ENCODE measurements at regions not wholly inside any gene's neighbourhood (a gene's known extent, or its start where the extent isn't known, plus 50 kb on each side); places are given as distances from the start of the nearest gene placed in this dataset.

- H3K36me3 Mint-ChIP-seq = no peaks in the 10 kb centered on the region
- no peak for ATAC-seq
Observed at GRCh38 chr4:106603471-106603870, 234.9 kb upstream of the GIMD1 start.

GRCh38 chr4:106602711-106603110 is 234.1 kb upstream of the GIMD1 start:
- ATAC-seq = no peak
- no peak overlapping the region for H3K4me3 Mint-ChIP-seq
- no peaks in the 10 kb centered on the region for H3K27me3 Mint-ChIP-seq
- H3K27ac Mint-ChIP-seq = no peak overlapping the region
- H3K4me1 Mint-ChIP-seq = no peaks in the 10 kb centered on the region
- no peaks in the 10 kb centered on the region for H3K9me3 Mint-ChIP-seq
- no peaks in the 10 kb centered on the region for H3K36me3 Mint-ChIP-seq

More at GRCh38 chr4:106603471-106603870, 234.9 kb upstream of the GIMD1 start:
- Mint-ChIP-seq H3K4me3 (no peak overlapping the region), H3K27me3 (no peaks in the 10 kb centered on the region), H3K4me1 (no peaks in the 10 kb centered on the region), H3K27ac (no peak overlapping the region), H3K9me3 (no peaks in the 10 kb centered on the region)

- no peak overlapping the region for H3K27ac Mint-ChIP-seq
- no peaks in the 10 kb centered on the region for H3K9me3 Mint-ChIP-seq
- no peak overlapping the region for H3K4me3 Mint-ChIP-seq
- ATAC-seq = no peak
- no peaks in the 10 kb centered on the region for H3K4me1 Mint-ChIP-seq
- H3K36me3 Mint-ChIP-seq = no peaks in the 10 kb centered on the region
- H3K27me3 Mint-ChIP-seq = no peaks in the 10 kb centered on the region
Observed at GRCh38 chr4:106601519-106601918, 232.9 kb upstream of the GIMD1 start.

GRCh38 chr4:106595906-106596305 is 227.3 kb upstream of the GIMD1 start:
- ATAC-seq = no peak
- H3K4me3 Mint-ChIP-seq = no peak overlapping the region
- no peak overlapping the region for H3K27ac Mint-ChIP-seq
- no peaks in the 10 kb centered on the region for H3K27me3 Mint-ChIP-seq
- peaks cover 3% of the 10 kb centered on the region for H3K9me3 Mint-ChIP-seq
- H3K36me3 Mint-ChIP-seq = no peaks in the 10 kb centered on the region
- H3K4me1 Mint-ChIP-seq = no peaks in the 10 kb centered on the region

- Mint-ChIP-seq H3K27ac (no peak overlapping the region), H3K27me3 (no peaks in the 10 kb centered on the region), H3K36me3 (no peaks in the 10 kb centered on the region), H3K4me3 (no peak overlapping the region), H3K9me3 (peaks cover 3% of the 10 kb centered on the region), H3K4me1 (no peaks in the 10 kb centered on the region)
- no peak for ATAC-seq
Observed at GRCh38 chr4:106594291-106594952, 225.8 kb upstream of the GIMD1 start.

GRCh38 chr4:106588891-106589290 is 220.3 kb upstream of the GIMD1 start:
- no peak for ATAC-seq
- Mint-ChIP-seq H3K4me1 (no peaks in the 10 kb centered on the region), H3K36me3 (no peaks in the 10 kb centered on the region), H3K27me3 (no peaks in the 10 kb centered on the region), H3K4me3 (no peak overlapping the region), H3K27ac (no peak overlapping the region), H3K9me3 (peaks cover 3% of the 10 kb centered on the region)

- Mint-ChIP-seq H3K4me1 (no peaks in the 10 kb centered on the region), H3K27ac (no peak overlapping the region), H3K27me3 (no peaks in the 10 kb centered on the region), H3K9me3 (peaks cover 3% of the 10 kb centered on the region), H3K36me3 (no peaks in the 10 kb centered on the region), H3K4me3 (no peak overlapping the region)
- ATAC-seq = no peak
Observed at GRCh38 chr4:106587558-106587957, 219.0 kb upstream of the GIMD1 start.

GRCh38 chr4:106585915-106586349 is 217.4 kb upstream of the GIMD1 start:
- Mint-ChIP-seq H3K9me3 (peaks cover 3% of the 10 kb centered on the region), H3K4me1 (no peaks in the 10 kb centered on the region)
- no peak for ATAC-seq

GRCh38 chr4:106584337-106584989 is 215.9 kb upstream of the GIMD1 start:
- Mint-ChIP-seq H3K9me3 (peaks cover 3% of the 10 kb centered on the region), H3K4me3 (no peak overlapping the region), H3K27ac (no peak overlapping the region), H3K36me3 (no peaks in the 10 kb centered on the region), H3K27me3 (no peaks in the 10 kb centered on the region), H3K4me1 (no peaks in the 10 kb centered on the region)
- no peak for ATAC-seq

More at GRCh38 chr4:106585915-106586349, 217.4 kb upstream of the GIMD1 start:
- no peaks in the 10 kb centered on the region for H3K27me3 Mint-ChIP-seq
- no peaks in the 10 kb centered on the region for H3K36me3 Mint-ChIP-seq
- H3K4me3 Mint-ChIP-seq = no peak overlapping the region
- H3K27ac Mint-ChIP-seq = no peak overlapping the region

GRCh38 chr4:106583567-106583966 is 215.0 kb upstream of the GIMD1 start:
- Mint-ChIP-seq H3K27me3 (no peaks in the 10 kb centered on the region), H3K36me3 (no peaks in the 10 kb centered on the region), H3K27ac (no peak overlapping the region), H3K4me3 (no peak overlapping the region), H3K9me3 (peaks cover 3% of the 10 kb centered on the region), H3K4me1 (no peaks in the 10 kb centered on the region)
- ATAC-seq = no peak

- Mint-ChIP-seq H3K4me1 (no peaks in the 10 kb centered on the region), H3K9me3 (peaks cover 3% of the 10 kb centered on the region), H3K36me3 (no peaks in the 10 kb centered on the region), H3K27ac (no peak overlapping the region), H3K27me3 (no peaks in the 10 kb centered on the region), H3K4me3 (no peak overlapping the region)
- no peak for ATAC-seq
Observed at GRCh38 chr4:106583108-106583507, 214.5 kb upstream of the GIMD1 start.

- Mint-ChIP-seq H3K4me3 (no peak overlapping the region), H3K9me3 (peaks cover 3% of the 10 kb centered on the region), H3K27me3 (no peaks in the 10 kb centered on the region), H3K36me3 (no peaks in the 10 kb centered on the region), H3K4me1 (no peaks in the 10 kb centered on the region), H3K27ac (no peak overlapping the region)
- ATAC-seq = no peak
Observed at GRCh38 chr4:106582103-106582502, 213.5 kb upstream of the GIMD1 start.

GRCh38 chr4:106579236-106579635 is 210.7 kb upstream of the GIMD1 start:
- Mint-ChIP-seq H3K9me3 (peaks cover under 1% of the 10 kb centered on the region), H3K27me3 (no peaks in the 10 kb centered on the region), H3K4me1 (no peaks in the 10 kb centered on the region), H3K27ac (no peak overlapping the region), H3K36me3 (no peaks in the 10 kb centered on the region), H3K4me3 (no peak overlapping the region)
- no peak for ATAC-seq

GRCh38 chr4:106569146-106570031 is 200.8 kb upstream of the GIMD1 start:
- no peak for ATAC-seq
- H3K4me1 Mint-ChIP-seq = no peaks in the 10 kb centered on the region
- no peak overlapping the region for H3K27ac Mint-ChIP-seq
- no peak overlapping the region for H3K4me3 Mint-ChIP-seq
- H3K9me3 Mint-ChIP-seq = no peaks in the 10 kb centered on the region
- H3K27me3 Mint-ChIP-seq = no peaks in the 10 kb centered on the region
- no peaks in the 10 kb centered on the region for H3K36me3 Mint-ChIP-seq

GRCh38 chr4:106565727-106566126 is 197.1 kb upstream of the GIMD1 start:
- no peaks in the 10 kb centered on the region for H3K27me3 Mint-ChIP-seq
- no peak overlapping the region for H3K4me3 Mint-ChIP-seq
- no peaks in the 10 kb centered on the region for H3K36me3 Mint-ChIP-seq
- no peak overlapping the region for H3K27ac Mint-ChIP-seq
- H3K9me3 Mint-ChIP-seq = peaks cover 4% of the 10 kb centered on the region
- no peak for ATAC-seq
- H3K4me1 Mint-ChIP-seq = no peaks in the 10 kb centered on the region
